ENCODE measurements at regions not wholly inside any gene's neighbourhood (a gene's known extent, or its start where the extent isn't known, plus 50 kb on each side); places are given as distances from the start of the nearest gene placed in this dataset.

DNA sequence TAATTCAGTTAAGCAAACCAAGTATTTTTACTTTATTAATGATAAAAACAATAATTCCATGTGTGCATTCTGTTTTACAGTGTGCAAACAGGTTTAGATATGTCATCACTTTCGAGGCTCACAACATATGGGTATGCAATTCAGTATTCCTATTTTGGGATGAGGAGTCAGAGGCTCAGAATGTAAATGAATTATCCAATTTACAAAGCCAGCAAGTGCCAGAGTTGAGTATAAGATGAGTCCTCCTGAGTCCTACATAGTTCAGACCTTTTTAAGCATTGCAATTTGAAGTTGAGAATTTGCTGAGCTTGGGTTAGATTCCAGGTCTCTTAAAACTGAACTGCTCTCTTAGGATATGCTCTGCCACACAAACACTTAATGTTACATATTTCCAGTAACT is 424.2 kb upstream of the ROBO2 start:
- TF ChIP-seq EZH2 (IDR thresholded peaks at IDR 0.05; ENCODE audit: low read length, unreplicated experiment) (no peak), EZH2phosphoT487 (IDR thresholded peaks at IDR 0.05; ENCODE audit: borderline replicate concordance, low read length) (no peak)
- TF ChIP-seq, protein P1, sequence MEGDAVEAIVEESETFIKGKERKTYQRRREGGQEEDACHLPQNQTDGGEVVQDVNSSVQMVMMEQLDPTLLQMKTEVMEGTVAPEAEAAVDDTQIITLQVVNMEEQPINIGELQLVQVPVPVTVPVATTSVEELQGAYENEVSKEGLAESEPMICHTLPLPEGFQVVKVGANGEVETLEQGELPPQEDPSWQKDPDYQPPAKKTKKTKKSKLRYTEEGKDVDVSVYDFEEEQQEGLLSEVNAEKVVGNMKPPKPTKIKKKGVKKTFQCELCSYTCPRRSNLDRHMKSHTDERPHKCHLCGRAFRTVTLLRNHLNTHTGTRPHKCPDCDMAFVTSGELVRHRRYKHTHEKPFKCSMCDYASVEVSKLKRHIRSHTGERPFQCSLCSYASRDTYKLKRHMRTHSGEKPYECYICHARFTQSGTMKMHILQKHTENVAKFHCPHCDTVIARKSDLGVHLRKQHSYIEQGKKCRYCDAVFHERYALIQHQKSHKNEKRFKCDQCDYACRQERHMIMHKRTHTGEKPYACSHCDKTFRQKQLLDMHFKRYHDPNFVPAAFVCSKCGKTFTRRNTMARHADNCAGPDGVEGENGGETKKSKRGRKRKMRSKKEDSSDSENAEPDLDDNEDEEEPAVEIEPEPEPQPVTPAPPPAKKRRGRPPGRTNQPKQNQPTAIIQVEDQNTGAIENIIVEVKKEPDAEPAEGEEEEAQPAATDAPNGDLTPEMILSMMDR (conservative IDR thresholded peaks at IDR 0.05; ENCODE audit: low read depth, low read length): no peak
